ENCODE measurements at regions not wholly inside any gene's neighbourhood (a gene's known extent, or its start where the extent isn't known, plus 50 kb on each side); places are given as distances from the start of the nearest gene placed in this dataset.
"Not testable (repeated sequence)": the region's sequence is repeated elsewhere in the genome, so short reads cannot be mapped to it uniquely, and the experiment has no call there.

- H3K36me3 ChIP-seq (ENCODE audit: insufficient read depth, low read length): no peaks in the 10 kb centered on the region
- peaks cover 36% of the 10 kb centered on the region for H3K4me1 ChIP-seq (ENCODE audit: insufficient read depth, low read length)
- H2AFZ ChIP-seq (ENCODE audit: low read depth, low read length): no peak overlapping the region
Observed at GRCh38 chr11:86737230-86737629, 63.1 kb upstream of the PRSS23 start.

GRCh38 chr11:86736291-86737143, 63.8 kb upstream of the PRSS23 start:
- Histone ChIP-seq H2AFZ (ENCODE audit: low read depth, low read length) (no peak overlapping the region), H3K4me1 (ENCODE audit: insufficient read depth, low read length) (peaks cover 28% of the 10 kb centered on the region), H3K4me3 (ENCODE audit: low read length) (no peak overlapping the region), H3K27me3 (ENCODE audit: insufficient read depth, low read length) (no peaks in the 10 kb centered on the region), H3K9me3 (ENCODE audit: low read length) (no peaks in the 10 kb centered on the region), H3K36me3 (ENCODE audit: insufficient read depth, low read length) (no peaks in the 10 kb centered on the region)

More at GRCh38 chr11:86737230-86737629, 63.1 kb upstream of the PRSS23 start:
- H3K4me3 ChIP-seq (ENCODE audit: low read length): no peak overlapping the region
- H3K27me3 ChIP-seq (ENCODE audit: insufficient read depth, low read length): no peaks in the 10 kb centered on the region
- no peaks in the 10 kb centered on the region for H3K9me3 ChIP-seq (ENCODE audit: low read length)

- H3K4me1 ChIP-seq (ENCODE audit: insufficient read depth, low read length): peaks cover 20% of the 10 kb centered on the region
- H2AFZ ChIP-seq (ENCODE audit: low read depth, low read length): no peak overlapping the region
- no peaks in the 10 kb centered on the region for H3K27me3 ChIP-seq (ENCODE audit: insufficient read depth, low read length)
- H3K36me3 ChIP-seq (ENCODE audit: insufficient read depth, low read length): no peaks in the 10 kb centered on the region
- no peak overlapping the region for H3K4me3 ChIP-seq (ENCODE audit: low read length)
- no peaks in the 10 kb centered on the region for H3K9me3 ChIP-seq (ENCODE audit: low read length)
Observed at GRCh38 chr11:86735451-86736290, 63.3 kb upstream of the ME3 start.

GRCh38 chr11:86732739-86733138, 60.3 kb upstream of the ME3 start:
- H2AFZ ChIP-seq (ENCODE audit: low read depth, low read length); H3K9me3 ChIP-seq (ENCODE audit: low read length); H3K27me3 ChIP-seq (ENCODE audit: insufficient read depth, low read length); H3K4me1 ChIP-seq (ENCODE audit: insufficient read depth, low read length); H3K36me3 ChIP-seq (ENCODE audit: insufficient read depth, low read length); H3K4me3 ChIP-seq (ENCODE audit: low read length): not testable (repeated sequence)

GRCh38 chr11:86732286-86732685, 59.9 kb upstream of the ME3 start:
- H3K4me1 ChIP-seq (ENCODE audit: insufficient read depth, low read length); H2AFZ ChIP-seq (ENCODE audit: low read depth, low read length); H3K27me3 ChIP-seq (ENCODE audit: insufficient read depth, low read length); H3K36me3 ChIP-seq (ENCODE audit: insufficient read depth, low read length); H3K4me3 ChIP-seq (ENCODE audit: low read length); H3K9me3 ChIP-seq (ENCODE audit: low read length): not testable (repeated sequence)

- H3K27me3 ChIP-seq (ENCODE audit: insufficient read depth, low read length); H3K4me3 ChIP-seq (ENCODE audit: low read length); H3K36me3 ChIP-seq (ENCODE audit: insufficient read depth, low read length); H2AFZ ChIP-seq (ENCODE audit: low read depth, low read length); H3K9me3 ChIP-seq (ENCODE audit: low read length); H3K4me1 ChIP-seq (ENCODE audit: insufficient read depth, low read length): not testable (repeated sequence)
Observed at GRCh38 chr11:86729576-86729975, 57.2 kb upstream of the ME3 start.

- Histone ChIP-seq H3K27me3 (ENCODE audit: insufficient read depth, low read length) (no peaks in the 10 kb centered on the region), H3K4me3 (ENCODE audit: low read length) (no peak overlapping the region), H2AFZ (ENCODE audit: low read depth, low read length) (no peak overlapping the region), H3K4me1 (ENCODE audit: insufficient read depth, low read length) (no peaks in the 10 kb centered on the region), H3K9me3 (ENCODE audit: low read length) (no peaks in the 10 kb centered on the region), H3K36me3 (ENCODE audit: insufficient read depth, low read length) (no peaks in the 10 kb centered on the region)
Observed at GRCh38 chr11:86728562-86728961, 56.1 kb upstream of the ME3 start.

- Histone ChIP-seq H2AFZ (ENCODE audit: low read depth, low read length) (no peak overlapping the region), H3K9me3 (ENCODE audit: low read length) (no peaks in the 10 kb centered on the region)
Observed at GRCh38 chr11:86726770-86727504, 54.5 kb upstream of the ME3 start.

GRCh38 chr11:86726118-86726753, 53.8 kb upstream of the ME3 start:
- Histone ChIP-seq H2AFZ (ENCODE audit: low read depth, low read length) (no peak overlapping the region), H3K4me1 (ENCODE audit: insufficient read depth, low read length) (no peaks in the 10 kb centered on the region), H3K4me3 (ENCODE audit: low read length) (no peak overlapping the region), H3K36me3 (ENCODE audit: insufficient read depth, low read length) (no peaks in the 10 kb centered on the region), H3K27me3 (ENCODE audit: insufficient read depth, low read length) (no peaks in the 10 kb centered on the region), H3K9me3 (ENCODE audit: low read length) (no peaks in the 10 kb centered on the region)

More at GRCh38 chr11:86726770-86727504, 54.5 kb upstream of the ME3 start:
- no peaks in the 10 kb centered on the region for H3K36me3 ChIP-seq (ENCODE audit: insufficient read depth, low read length)
- no peak overlapping the region for H3K4me3 ChIP-seq (ENCODE audit: low read length)
- no peaks in the 10 kb centered on the region for H3K4me1 ChIP-seq (ENCODE audit: insufficient read depth, low read length)
- H3K27me3 ChIP-seq (ENCODE audit: insufficient read depth, low read length): no peaks in the 10 kb centered on the region

- Histone ChIP-seq H3K27me3 (ENCODE audit: insufficient read depth, low read length) (no peaks in the 10 kb centered on the region), H3K4me1 (ENCODE audit: insufficient read depth, low read length) (peaks cover 14% of the 10 kb centered on the region), H3K36me3 (ENCODE audit: insufficient read depth, low read length) (no peaks in the 10 kb centered on the region), H2AFZ (ENCODE audit: low read depth, low read length) (no peak overlapping the region), H3K4me3 (ENCODE audit: low read length) (no peak overlapping the region), H3K9me3 (ENCODE audit: low read length) (no peaks in the 10 kb centered on the region)
Observed at GRCh38 chr11:86724137-86724536, 51.7 kb upstream of the ME3 start.

GRCh38 chr11:86723281-86723680, 50.9 kb upstream of the ME3 start:
- H3K36me3 ChIP-seq (ENCODE audit: insufficient read depth, low read length): no peaks in the 10 kb centered on the region
- H2AFZ ChIP-seq (ENCODE audit: low read depth, low read length): no peak overlapping the region
- H3K4me3 ChIP-seq (ENCODE audit: low read length): no peak overlapping the region
- H3K4me1 ChIP-seq (ENCODE audit: insufficient read depth, low read length): peaks cover 16% of the 10 kb centered on the region
- H3K9me3 ChIP-seq (ENCODE audit: low read length): no peaks in the 10 kb centered on the region
- no peaks in the 10 kb centered on the region for H3K27me3 ChIP-seq (ENCODE audit: insufficient read depth, low read length)

- Histone ChIP-seq H3K4me1 (ENCODE audit: insufficient read depth, low read length) (peaks cover 21% of the 10 kb centered on the region), H3K9me3 (ENCODE audit: low read length) (no peaks in the 10 kb centered on the region), H3K27me3 (ENCODE audit: insufficient read depth, low read length) (no peaks in the 10 kb centered on the region), H3K36me3 (ENCODE audit: insufficient read depth, low read length) (no peaks in the 10 kb centered on the region), H2AFZ (ENCODE audit: low read depth, low read length) (no peak overlapping the region), H3K4me3 (ENCODE audit: low read length) (no peak overlapping the region)
Observed at GRCh38 chr11:86722748-86723147, 50.3 kb upstream of the ME3 start.
